Mucosa of descending colon (tissue), 3 donors: ENCODE measurements at regions not wholly inside any gene's neighbourhood (a gene's known extent, or its start where the extent isn't known, plus 50 kb on each side); places are given as distances from the start of the nearest gene placed in this dataset.

Experiments
- ATAC-seq: fragments of 200-7000 bp; cut with Tn5 transposase; one replicate; pipeline ENCODE4 v1.9.1; 2020; ENCODE audit warnings: mild to moderate bottlenecking, moderate library complexity
- DNase-seq, 3 donors: peaks; one replicate each; pipeline ENCODE4 v3.0.0-alpha.2; 2020
- H3K36me3 ChIP-seq: fragments of 200-600 bp; one replicate; pipeline ENCODE4 v1.8.0; 2021; ENCODE audit warnings: low read depth, mild to moderate bottlenecking
- H3K4me1 ChIP-seq: fragments of 200-600 bp; one replicate; pipeline ENCODE4 v1.8.0; 2021; ENCODE audit warnings: low read depth, mild to moderate bottlenecking
- H3K4me3 ChIP-seq: fragments of 200-600 bp; one replicate; pipeline ENCODE4 v1.8.0; 2021; ENCODE audit warnings: mild to moderate bottlenecking
- H3K9me3 ChIP-seq: fragments of 200-600 bp; one replicate; pipeline ENCODE4 v1.8.0; 2021; ENCODE audit warnings: mild to moderate bottlenecking
- intact Hi-C, 2 donors: fragments of 100-400 bp; cut with DNase I in 1 of 2; cut with micrococcal nuclease in 1 of 2; formaldehyde crosslinking; loops; one replicate each; pipeline versions ENCODE4 v1.11.0 to v1.11.1; 2022; cut with DNase I, micrococcal nuclease
- TF ChIP-seq, protein P1 (sequence below): fragments of 200-600 bp; IDR thresholded peaks from one replicate; pipeline ENCODE4 v1.8.0; 2022; ENCODE audit warnings: antibody characterized with exemption, mild to moderate bottlenecking
- donor health status: DM: no; HTN: no; CAD: no; lungs with moderate emphysema.
- donor health status: DM: no; HTN: no; CAD: no.
- donor health status: DM: no; HTN: yes; CAD: no.

DNA sequence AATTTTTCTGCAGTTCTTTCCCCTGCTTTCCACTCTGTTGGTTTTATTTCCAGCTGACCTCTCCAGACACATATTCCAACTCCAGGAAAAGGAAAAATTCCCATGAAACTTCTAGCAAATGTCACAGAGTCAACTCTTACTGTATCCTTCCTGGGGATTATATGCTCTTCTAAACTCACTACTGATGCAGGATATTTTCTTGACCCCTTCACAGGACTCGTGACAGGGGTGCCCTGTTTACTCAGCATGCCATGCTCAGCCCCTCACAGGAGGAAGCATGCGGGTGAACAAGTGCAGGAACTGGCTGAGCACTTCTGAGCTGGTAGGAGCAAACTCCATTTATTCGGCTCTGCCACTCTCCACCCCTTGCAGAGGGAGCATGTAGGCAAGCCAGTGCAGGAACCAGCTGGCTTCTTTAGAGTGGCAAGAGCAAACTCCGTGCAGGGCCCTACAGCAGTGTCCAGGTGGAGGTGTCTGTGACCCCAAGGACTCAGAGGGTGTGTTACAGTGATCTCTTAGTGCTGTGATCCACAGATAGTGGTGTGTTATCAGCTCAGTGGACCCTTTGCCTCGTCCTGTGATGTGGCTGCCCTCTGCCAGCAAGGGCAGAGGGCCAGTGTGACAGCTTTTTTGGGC, 413.6 kb upstream of the GRM7 start:
- TF ChIP-seq, protein P1, sequence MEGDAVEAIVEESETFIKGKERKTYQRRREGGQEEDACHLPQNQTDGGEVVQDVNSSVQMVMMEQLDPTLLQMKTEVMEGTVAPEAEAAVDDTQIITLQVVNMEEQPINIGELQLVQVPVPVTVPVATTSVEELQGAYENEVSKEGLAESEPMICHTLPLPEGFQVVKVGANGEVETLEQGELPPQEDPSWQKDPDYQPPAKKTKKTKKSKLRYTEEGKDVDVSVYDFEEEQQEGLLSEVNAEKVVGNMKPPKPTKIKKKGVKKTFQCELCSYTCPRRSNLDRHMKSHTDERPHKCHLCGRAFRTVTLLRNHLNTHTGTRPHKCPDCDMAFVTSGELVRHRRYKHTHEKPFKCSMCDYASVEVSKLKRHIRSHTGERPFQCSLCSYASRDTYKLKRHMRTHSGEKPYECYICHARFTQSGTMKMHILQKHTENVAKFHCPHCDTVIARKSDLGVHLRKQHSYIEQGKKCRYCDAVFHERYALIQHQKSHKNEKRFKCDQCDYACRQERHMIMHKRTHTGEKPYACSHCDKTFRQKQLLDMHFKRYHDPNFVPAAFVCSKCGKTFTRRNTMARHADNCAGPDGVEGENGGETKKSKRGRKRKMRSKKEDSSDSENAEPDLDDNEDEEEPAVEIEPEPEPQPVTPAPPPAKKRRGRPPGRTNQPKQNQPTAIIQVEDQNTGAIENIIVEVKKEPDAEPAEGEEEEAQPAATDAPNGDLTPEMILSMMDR = no peak
- Histone ChIP-seq H3K36me3 (no peaks in the 10 kb centered on the region), H3K4me3 (no peak overlapping the region), H3K4me1 (no peaks in the 10 kb centered on the region), H3K9me3 (no peaks in the 10 kb centered on the region)
- ATAC-seq (no peak), DNase-seq (no peak)
- intact Hi-C loops = no loop called here

DNA sequence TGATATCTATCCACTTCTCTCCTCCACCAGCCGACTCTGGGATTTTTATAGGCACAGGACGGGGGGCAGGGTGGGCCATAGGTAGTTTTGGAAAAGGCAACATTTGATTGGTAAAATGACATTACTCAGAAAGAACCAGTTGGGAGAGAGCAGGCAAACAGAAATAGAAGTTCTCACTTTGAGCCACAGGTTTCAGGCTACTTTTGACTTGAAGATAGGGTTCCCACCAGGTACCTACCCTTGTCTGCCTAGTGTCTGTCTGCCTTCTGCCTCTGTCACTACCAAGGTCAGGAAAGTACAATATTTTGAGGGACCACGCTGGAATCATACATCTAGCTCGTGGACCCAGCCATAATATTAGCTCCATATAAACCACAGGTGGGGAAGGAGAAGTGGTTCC, 412.9 kb upstream of the GRM7 start:
- Histone ChIP-seq H3K36me3 (no peaks in the 10 kb centered on the region), H3K4me3 (no peak overlapping the region), H3K9me3 (no peaks in the 10 kb centered on the region), H3K4me1 (no peaks in the 10 kb centered on the region)
- DNase-seq = no peak
- intact Hi-C loops = no loop called here
- TF ChIP-seq, protein P1 = no peak
- ATAC-seq = no peak

DNA sequence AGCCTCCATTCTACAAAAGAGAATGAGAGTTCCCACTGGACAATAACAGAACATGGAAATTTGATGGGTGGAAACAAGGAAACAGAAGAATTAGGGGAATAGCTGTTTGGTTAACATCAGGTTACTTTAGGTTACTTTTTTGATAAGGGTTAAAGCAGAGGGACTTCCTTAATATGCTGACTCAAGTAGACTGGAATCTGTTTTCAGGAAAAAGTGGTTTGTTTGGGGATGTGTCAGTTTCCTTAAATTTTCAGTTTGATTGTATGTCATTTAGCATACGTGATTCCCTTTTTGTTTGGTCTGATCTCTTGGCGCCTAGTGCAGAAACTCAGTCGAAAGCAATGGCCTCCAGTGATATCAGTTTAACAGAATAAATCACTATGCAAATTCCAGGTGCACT, 411.8 kb upstream of the GRM7 start:
- ATAC-seq (no peak), DNase-seq (no peak)
- Histone ChIP-seq H3K4me3 (no peak overlapping the region), H3K36me3 (no peaks in the 10 kb centered on the region), H3K4me1 (no peaks in the 10 kb centered on the region), H3K9me3 (no peaks in the 10 kb centered on the region)
- intact Hi-C loops = no loop called here
- TF ChIP-seq, protein P1 = no peak

DNA sequence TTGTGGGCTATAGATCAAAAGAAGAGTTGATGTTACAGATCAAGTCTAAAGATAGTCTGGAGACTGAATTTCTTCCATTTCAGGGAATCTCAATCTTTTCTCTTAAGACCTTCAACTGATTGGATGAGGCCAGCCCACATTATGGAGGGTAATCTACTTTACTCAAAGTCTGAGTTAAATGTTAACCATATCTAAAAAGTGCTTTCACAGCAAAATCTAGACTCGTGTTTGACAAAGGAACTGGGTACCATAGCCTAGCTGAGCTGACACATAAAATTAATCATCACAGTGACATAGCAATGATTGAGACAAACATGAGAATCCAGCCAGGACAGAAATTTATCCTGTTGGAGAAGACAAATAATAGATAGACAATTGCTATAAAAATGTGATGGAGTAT, 407.9 kb upstream of the GRM7 start:
- TF ChIP-seq, protein P1 = no peak
- no peak for DNase-seq
- no peak for ATAC-seq
- Histone ChIP-seq H3K36me3 (no peaks in the 10 kb centered on the region), H3K4me3 (no peak overlapping the region), H3K9me3 (no peaks in the 10 kb centered on the region), H3K4me1 (no peaks in the 10 kb centered on the region)
- intact Hi-C loops = no loop called here

DNA sequence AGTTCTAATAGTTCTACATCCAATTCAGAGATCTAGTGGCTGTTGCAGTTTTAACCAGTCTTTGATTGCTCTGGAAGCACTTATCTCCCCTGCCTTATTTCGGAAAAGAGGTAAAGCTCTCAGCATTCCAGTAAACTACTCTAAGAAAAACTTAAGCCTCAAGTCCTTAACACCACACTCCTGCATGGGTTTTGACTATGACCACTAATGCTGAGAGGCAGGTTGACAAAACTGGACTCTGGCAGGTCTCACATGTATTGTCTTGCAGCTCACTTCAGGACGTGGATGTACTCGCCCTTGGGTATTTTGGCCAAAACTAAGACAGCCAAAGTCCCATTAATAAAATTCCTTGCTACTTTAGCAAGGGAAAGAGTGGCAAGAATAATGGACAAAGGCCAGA, 405.9 kb upstream of the GRM7 start:
- ATAC-seq (no peak), DNase-seq (no peak)
- Histone ChIP-seq H3K4me3 (no peak overlapping the region), H3K4me1 (no peaks in the 10 kb centered on the region), H3K9me3 (no peaks in the 10 kb centered on the region), H3K36me3 (no peaks in the 10 kb centered on the region)
- TF ChIP-seq, protein P1 = no peak
- intact Hi-C loops = no loop called here

DNA sequence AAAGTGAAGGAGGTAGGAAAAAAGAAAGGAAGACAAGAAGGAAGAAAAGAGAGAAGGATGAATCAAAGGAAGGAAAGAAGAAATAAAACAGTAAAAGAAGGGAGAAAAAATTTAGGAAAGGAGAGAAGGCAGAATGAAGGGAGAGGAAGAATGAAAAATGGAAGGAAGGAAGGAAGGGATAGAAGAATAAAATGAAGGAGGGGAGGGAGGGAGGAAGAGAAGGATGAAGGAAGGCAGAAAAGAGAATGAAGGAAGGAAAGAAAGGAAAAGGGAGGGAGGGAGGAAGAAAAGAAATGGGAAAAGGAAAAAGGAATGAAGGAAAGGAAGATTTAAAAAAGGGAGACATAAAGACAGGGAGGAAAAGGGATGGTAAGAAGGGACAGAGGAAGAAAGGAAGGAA, 393.7 kb upstream of the GRM7 start:
- Histone ChIP-seq H3K36me3 (no peaks in the 10 kb centered on the region), H3K4me1 (no peaks in the 10 kb centered on the region), H3K9me3 (no peaks in the 10 kb centered on the region), H3K4me3 (no peak overlapping the region)
- intact Hi-C loops = no loop called here
- TF ChIP-seq, protein P1 = no peak
- ATAC-seq (no peak), DNase-seq (no peak)
